ENCODE measurements at regions not wholly inside any gene's neighbourhood (a gene's known extent, or its start where the extent isn't known, plus 50 kb on each side); places are given as distances from the start of the nearest gene placed in this dataset.

DNA sequence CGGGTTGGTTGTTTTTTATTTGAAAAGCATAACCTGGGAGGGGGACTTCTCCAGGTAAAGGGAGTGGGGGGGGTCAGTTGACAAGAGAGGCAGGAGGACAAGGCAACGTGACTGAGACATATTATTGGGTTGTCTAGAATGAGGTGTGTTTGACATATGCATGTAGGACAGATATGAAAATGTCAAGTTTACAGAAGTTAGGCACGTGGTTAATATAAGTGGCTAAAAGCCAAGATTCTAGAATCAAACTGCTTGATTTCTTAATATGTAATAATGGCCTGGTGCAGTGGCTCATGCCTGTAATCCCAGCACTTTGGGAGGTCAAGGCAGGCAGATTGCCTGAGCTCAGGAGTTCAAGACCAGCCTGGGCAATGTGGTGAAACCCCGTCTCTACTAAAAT is 212.8 kb downstream of the SQOR start:
- no peaks in the 10 kb centered on the region for H3K79me2 ChIP-seq (ENCODE audit: control insufficient read depth in 1 of 2, insufficient read depth in 2 of 2, low read length in 2 of 2)
- DNase-seq (ENCODE audit: low read depth in 1 of 2, low spot score in 2 of 2), result no peak
- no peak overlapping the region for H2BK5ac ChIP-seq (ENCODE audit: low read depth, low read length)
- H3K23ac ChIP-seq (ENCODE audit: insufficient read length), result no peak overlapping the region
- H3K56ac ChIP-seq (replicated peaks; ENCODE audit: insufficient read length, low read depth, low read length), result no peak overlapping the region
- no peaks in the 10 kb centered on the region for H3K23me2 ChIP-seq (ENCODE audit: low read depth, low read length)
- no peak overlapping the region for H3K4me3 ChIP-seq (ENCODE audit: extremely low read depth in 1 of 4, insufficient read depth in 2 of 4, low read depth in 3 of 4, low read length in 4 of 4)
- no peak overlapping the region for H4K5ac ChIP-seq (ENCODE audit: insufficient read length, low read depth, low read length)
- no peak overlapping the region for H4K91ac ChIP-seq (replicated peaks; ENCODE audit: insufficient read length, low read length)
- H3K14ac ChIP-seq (ENCODE audit: insufficient read length), result no peak overlapping the region
- CTCF ChIA-PET (ENCODE audit: partially characterized antibody), result interaction anchor here (0.6 to 1.9 kb wide), 2 partner anchors 22 to 1269 kb away, joined by 3 to 5 read pairs; no protein-coding TSS in a partner anchor
- H3K9me3 ChIP-seq (ENCODE audit: insufficient read depth in 2 of 2, low read depth in 1 of 2, low read length in 1 of 2), result peaks cover 7 to 10% of the 10 kb centered on the region in 2 experiments; a peak in 2 of 4 replicates
- H2BK12ac ChIP-seq (ENCODE audit: low read depth, low read length), result no peak overlapping the region
- no peak overlapping the region for H2BK15ac ChIP-seq (ENCODE audit: low read length)
- no peaks in the 10 kb centered on the region for H4K20me1 ChIP-seq (replicated peaks in 1 of 2; ENCODE audit: control insufficient read depth in 1 of 2, insufficient read depth in 2 of 2, low read length in 2 of 2)
- no peak overlapping the region for H3K27ac ChIP-seq (ENCODE audit: low read depth, low read length)
- POLR2A ChIA-PET (ENCODE audit: partially characterized antibody), result no interaction called here
- no peak overlapping the region for H2AK5ac ChIP-seq (ENCODE audit: low read depth, low read length)
- H3K9ac ChIP-seq (replicated peaks in 1 of 4; ENCODE audit: extremely low read depth in 1 of 4, low read depth in 3 of 4, low read length in 3 of 4), result no peak overlapping the region
- FAIRE-seq, result no peak
- H3K18ac ChIP-seq (ENCODE audit: extremely low read depth, low read length), result no peak overlapping the region
- H3K4ac ChIP-seq (replicated peaks; ENCODE audit: insufficient read length, low read depth, low read length), result no peak overlapping the region
- no peaks in the 10 kb centered on the region for H3K79me1 ChIP-seq (ENCODE audit: low read depth, low read length)
- H3K4me2 ChIP-seq (ENCODE audit: insufficient read depth in 1 of 2, low read depth in 2 of 2, low read length in 2 of 2), result no peak overlapping the region
- no peak overlapping the region for H2BK120ac ChIP-seq (replicated peaks; ENCODE audit: low read depth, low read length)
- H2AFZ ChIP-seq (ENCODE audit: low read length), result no peak overlapping the region
- no peaks in the 10 kb centered on the region for H3K4me1 ChIP-seq (replicated peaks in 1 of 4; ENCODE audit: control insufficient read depth in 3 of 4, insufficient read depth in 4 of 4, low read length in 3 of 4)
- H4K8ac ChIP-seq (ENCODE audit: extremely low read depth, insufficient read depth, low read length), result no peak overlapping the region
- 82% methylated on average over 4 of the region's 4 CpGs; no CpG with 5 or more reads in 1 of the 2 experiments for WGBS, 2 experiments (ENCODE audit: extremely low coverage in 1 of 2, insufficient coverage in 1 of 2, insufficient read length in 1 of 2, insufficient replicate concordance in 2 of 2, low coverage in 1 of 2, low lambda C conversion rate in 2 of 2, missing lambda C conversion rate in 1 of 2)
- no peaks in the 10 kb centered on the region for H3K27me3 ChIP-seq (replicated peaks in 1 of 4; ENCODE audit: control insufficient read depth in 3 of 4, extremely low read depth in 1 of 4, insufficient read depth in 3 of 4, low read length in 3 of 4)
- H3K36me3 ChIP-seq (ENCODE audit: control insufficient read depth in 2 of 4, insufficient read depth in 4 of 4, low read length in 3 of 4), result peaks cover 0 to 4% (median 0%) of the 10 kb centered on the region in 4 experiments; a peak in 1 of 8 replicates
- TF ChIP-seq NANOG (IDR thresholded peaks at IDR 0.05; ENCODE audit: insufficient read depth, low read depth, low read length, poor library complexity, severe bottlenecking), result no peak
- no peak for TF ChIP-seq SUZ12 (IDR thresholded peaks at IDR 0.05; ENCODE audit: low read length)
- no peak for TF ChIP-seq SIN3A (conservative IDR thresholded peaks at IDR 0.05 in 1 of 2, IDR thresholded peaks at IDR 0.05 in 1 of 2; ENCODE audit: low read depth in 1 of 2, low read length in 2 of 2)
- TF ChIP-seq PHF8 (conservative IDR thresholded peaks at IDR 0.05; ENCODE audit: low read depth, low read length), result no peak
- TF ChIP-seq TBP (IDR thresholded peaks at IDR 0.05; ENCODE audit: low read depth, low read length), result no peak
- no peak for TF ChIP-seq CBX8 (IDR thresholded peaks at IDR 0.05; ENCODE audit: borderline replicate concordance, low read depth, low read length)
- no peak for TF ChIP-seq CHD1 (IDR thresholded peaks at IDR 0.05; ENCODE audit: low read depth, low read length)
- TF ChIP-seq, protein P1, sequence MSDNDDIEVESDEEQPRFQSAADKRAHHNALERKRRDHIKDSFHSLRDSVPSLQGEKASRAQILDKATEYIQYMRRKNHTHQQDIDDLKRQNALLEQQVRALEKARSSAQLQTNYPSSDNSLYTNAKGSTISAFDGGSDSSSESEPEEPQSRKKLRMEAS (IDR thresholded peaks at IDR 0.05), result no peak
- no peak for TF ChIP-seq SP1 (IDR thresholded peaks at IDR 0.05; ENCODE audit: low read depth, low read length)
- no peak overlapping the region for H2BK20ac ChIP-seq (ENCODE audit: low read length)

All from H1 (cell line).